ENCODE measurements at regions not wholly inside any gene's neighbourhood (a gene's known extent, or its start where the extent isn't known, plus 50 kb on each side); places are given as distances from the start of the nearest gene placed in this dataset.

DNA sequence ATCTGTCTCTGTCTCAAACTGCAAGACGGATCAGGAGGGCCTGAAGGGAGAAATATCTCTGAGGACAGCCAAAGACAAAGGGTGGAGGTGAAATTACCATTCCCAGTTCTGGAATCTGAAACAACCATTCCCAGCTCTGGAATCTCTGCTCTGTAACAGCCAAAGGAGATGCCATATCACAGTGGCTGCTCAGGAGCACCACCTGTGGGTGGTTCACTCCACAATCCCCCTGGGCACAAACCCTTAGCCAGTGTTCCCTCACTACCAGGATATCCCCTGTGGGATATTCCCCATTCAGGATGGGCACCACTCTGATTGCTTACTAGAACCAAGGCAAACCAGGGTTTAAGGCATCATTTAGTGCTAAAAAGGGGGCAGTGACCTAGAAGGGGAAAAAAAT is 199.0 kb downstream of the HTR7 start:
- H3K9me3 ChIP-seq (ENCODE audit: control insufficient read depth in 2 of 2, insufficient read depth in 1 of 2, low read length in 1 of 2) = no peaks in the 10 kb centered on the region
- no peaks in the 10 kb centered on the region for H3K27me3 ChIP-seq (ENCODE audit: control insufficient read depth in 2 of 2, insufficient read depth in 1 of 2, low read length in 1 of 2)
- no peak overlapping the region for H3K4me3 ChIP-seq (ENCODE audit: low read length in 2 of 2)
- no peak for DNase-seq (ENCODE audit: low read depth in 6 of 9, low spot score in 9 of 9)
- WGBS = 38% methylated on average over 1 of the region's 1 CpG
- H3K4me1 ChIP-seq (ENCODE audit: control insufficient read depth in 2 of 2, insufficient read depth in 2 of 2, low read length in 2 of 2) = no peaks in the 10 kb centered on the region
- no peaks in the 10 kb centered on the region for H3K36me3 ChIP-seq (ENCODE audit: control insufficient read depth in 2 of 2, insufficient read depth in 2 of 2, low read length in 1 of 2)
- no peak overlapping the region for H3K27ac ChIP-seq (ENCODE audit: low read depth in 1 of 2, low read length in 1 of 2)

DNA sequence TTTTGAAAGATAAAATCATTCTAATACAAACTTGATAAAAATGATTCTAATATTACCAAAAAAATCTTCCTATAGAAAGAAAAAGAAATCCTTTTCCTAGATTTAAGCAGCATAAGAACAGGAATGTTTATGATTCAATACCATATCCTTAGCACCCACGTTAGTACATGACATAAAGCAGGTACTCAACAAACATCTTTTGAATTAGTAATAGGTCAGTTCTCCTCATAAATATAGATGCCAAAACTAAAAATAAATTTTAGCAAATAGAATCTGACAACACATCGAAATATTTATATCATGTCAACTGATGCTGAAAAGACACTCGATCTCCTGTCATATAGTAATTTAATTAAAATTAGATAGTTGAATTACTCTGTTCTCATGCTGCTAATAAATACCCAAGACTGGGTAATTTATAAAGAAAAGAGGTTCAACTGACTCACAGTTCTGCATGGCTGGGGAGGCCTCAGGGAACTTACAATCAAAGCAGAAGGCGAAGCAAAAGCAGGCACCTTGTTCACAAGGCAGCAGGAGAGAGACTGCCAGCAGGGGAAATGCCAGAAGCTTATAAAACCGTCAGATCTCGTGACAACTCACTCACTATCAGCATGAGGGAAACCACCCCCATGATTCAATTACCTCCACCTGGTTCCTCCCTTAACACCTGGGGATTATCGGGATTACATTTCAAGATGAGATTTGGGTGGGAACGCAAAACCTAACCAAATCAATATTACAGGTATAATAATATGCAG is 191.8 kb downstream of the HTR7 start:
- H3K36me3 ChIP-seq (ENCODE audit: control insufficient read depth in 2 of 2, insufficient read depth in 2 of 2, low read length in 1 of 2) = no peaks in the 10 kb centered on the region
- no peak overlapping the region for H3K4me3 ChIP-seq (ENCODE audit: low read length in 2 of 2)
- WGBS = 63% methylated on average over 8 of the region's 8 CpGs
- H3K27me3 ChIP-seq (ENCODE audit: control insufficient read depth in 2 of 2, insufficient read depth in 1 of 2, low read length in 1 of 2) = no peaks in the 10 kb centered on the region
- H3K9me3 ChIP-seq (ENCODE audit: control insufficient read depth in 2 of 2, insufficient read depth in 1 of 2, low read length in 1 of 2) = no peaks in the 10 kb centered on the region
- no peaks in the 10 kb centered on the region for H3K4me1 ChIP-seq (ENCODE audit: control insufficient read depth in 2 of 2, insufficient read depth in 2 of 2, low read length in 2 of 2)
- H3K27ac ChIP-seq (ENCODE audit: low read depth in 1 of 2, low read length in 1 of 2) = no peak overlapping the region
- DNase-seq (ENCODE audit: low read depth in 6 of 9, low spot score in 9 of 9) = no peak

DNA sequence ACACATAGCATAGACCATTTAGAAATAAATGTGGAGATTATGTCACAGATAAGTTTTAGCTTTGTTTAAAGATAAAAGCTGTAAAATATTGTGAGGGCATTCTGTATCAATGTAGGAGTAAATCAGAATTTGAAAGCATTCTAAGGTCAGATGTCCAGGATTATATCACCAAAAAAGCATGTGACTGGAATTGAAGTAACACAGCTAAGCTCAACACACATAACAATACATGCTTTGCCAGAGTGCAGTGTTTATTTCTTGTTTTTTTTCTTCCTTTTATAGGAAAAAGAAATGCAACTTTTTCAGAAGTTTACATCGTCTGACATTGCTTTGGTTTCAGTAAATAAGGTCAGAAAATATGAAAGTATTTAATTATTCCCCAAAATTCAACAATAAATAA is 183.4 kb downstream of the HTR7 start:
- H3K4me3 ChIP-seq (ENCODE audit: low read length in 2 of 2) = no peak overlapping the region
- no peaks in the 10 kb centered on the region for H3K27me3 ChIP-seq (ENCODE audit: control insufficient read depth in 2 of 2, insufficient read depth in 1 of 2, low read length in 1 of 2)
- no peak for DNase-seq (ENCODE audit: low read depth in 6 of 9, low spot score in 9 of 9)
- WGBS = 84% methylated on average over 1 of the region's 1 CpG
- no peaks in the 10 kb centered on the region for H3K9me3 ChIP-seq (ENCODE audit: control insufficient read depth in 2 of 2, insufficient read depth in 1 of 2, low read length in 1 of 2)
- H3K36me3 ChIP-seq (ENCODE audit: control insufficient read depth in 2 of 2, insufficient read depth in 2 of 2, low read length in 1 of 2) = no peaks in the 10 kb centered on the region
- H3K27ac ChIP-seq (ENCODE audit: low read depth in 1 of 2, low read length in 1 of 2) = no peak overlapping the region
- no peaks in the 10 kb centered on the region for H3K4me1 ChIP-seq (ENCODE audit: control insufficient read depth in 2 of 2, insufficient read depth in 2 of 2, low read length in 2 of 2)

DNA sequence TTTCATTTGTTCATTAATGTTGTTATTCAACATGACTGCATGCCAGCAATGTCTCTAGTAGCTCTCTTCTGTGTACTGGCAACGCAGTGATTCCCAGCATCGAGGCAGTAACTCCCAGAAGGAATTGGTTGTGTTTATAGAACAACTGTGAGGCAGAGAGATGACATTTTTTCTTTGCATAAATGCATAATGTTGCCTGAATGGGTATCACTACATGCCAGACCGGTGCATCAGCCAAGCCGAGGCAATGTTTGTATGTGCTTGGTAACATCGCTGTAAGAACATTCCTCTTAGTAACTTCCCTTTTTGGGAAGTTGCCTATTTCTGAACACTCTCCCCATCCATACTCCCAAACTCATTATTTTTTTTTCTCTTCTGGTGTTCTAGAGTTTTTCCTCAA is 182.9 kb downstream of the HTR7 start:
- Histone ChIP-seq H3K9me3 (ENCODE audit: control insufficient read depth in 2 of 2, insufficient read depth in 1 of 2, low read length in 1 of 2) (no peaks in the 10 kb centered on the region), H3K4me3 (ENCODE audit: low read length in 2 of 2) (no peak overlapping the region), H3K27ac (ENCODE audit: low read depth in 1 of 2, low read length in 1 of 2) (no peak overlapping the region), H3K4me1 (ENCODE audit: control insufficient read depth in 2 of 2, insufficient read depth in 2 of 2, low read length in 2 of 2) (no peaks in the 10 kb centered on the region), H3K27me3 (ENCODE audit: control insufficient read depth in 2 of 2, insufficient read depth in 1 of 2, low read length in 1 of 2) (no peaks in the 10 kb centered on the region), H3K36me3 (ENCODE audit: control insufficient read depth in 2 of 2, insufficient read depth in 2 of 2, low read length in 1 of 2) (no peaks in the 10 kb centered on the region)
- WGBS = 80% methylated on average over 5 of the region's 5 CpGs
- DNase-seq (ENCODE audit: low read depth in 6 of 9, low spot score in 9 of 9) = no peak

DNA sequence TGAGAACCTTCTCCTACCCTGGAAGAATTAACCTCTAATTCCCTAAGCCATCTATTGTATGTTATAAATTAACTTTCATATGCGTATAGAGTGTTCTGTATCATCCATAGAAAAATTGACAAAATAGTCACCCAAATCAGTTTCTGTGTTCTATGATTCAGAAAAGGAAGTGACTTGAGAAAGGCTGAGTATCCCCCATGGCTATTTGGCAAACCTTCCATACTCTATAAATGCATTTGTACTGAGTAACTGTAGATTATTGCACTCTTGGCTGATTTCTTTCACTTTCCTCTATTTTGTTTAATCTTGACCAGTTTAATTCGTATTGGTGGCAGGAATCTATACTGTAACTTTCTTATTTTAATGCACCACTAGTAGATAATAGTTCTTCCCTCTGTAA is 182.2 kb downstream of the HTR7 start:
- no peaks in the 10 kb centered on the region for H3K4me1 ChIP-seq (ENCODE audit: control insufficient read depth in 2 of 2, insufficient read depth in 2 of 2, low read length in 2 of 2)
- 97% methylated on average over 2 of the region's 2 CpGs for WGBS
- H3K27ac ChIP-seq (ENCODE audit: low read depth in 1 of 2, low read length in 1 of 2) = no peak overlapping the region
- H3K4me3 ChIP-seq (ENCODE audit: low read length in 2 of 2) = no peak overlapping the region
- DNase-seq (ENCODE audit: low read depth in 6 of 9, low spot score in 9 of 9) = no peak
- H3K9me3 ChIP-seq (ENCODE audit: control insufficient read depth in 2 of 2, insufficient read depth in 1 of 2, low read length in 1 of 2) = no peaks in the 10 kb centered on the region
- no peaks in the 10 kb centered on the region for H3K36me3 ChIP-seq (ENCODE audit: control insufficient read depth in 2 of 2, insufficient read depth in 2 of 2, low read length in 1 of 2)
- H3K27me3 ChIP-seq (ENCODE audit: control insufficient read depth in 2 of 2, insufficient read depth in 1 of 2, low read length in 1 of 2) = no peaks in the 10 kb centered on the region
